ENCODE measurements at regions not wholly inside any gene's neighbourhood (a gene's known extent, or its start where the extent isn't known, plus 50 kb on each side); places are given as distances from the start of the nearest gene placed in this dataset.

DNA sequence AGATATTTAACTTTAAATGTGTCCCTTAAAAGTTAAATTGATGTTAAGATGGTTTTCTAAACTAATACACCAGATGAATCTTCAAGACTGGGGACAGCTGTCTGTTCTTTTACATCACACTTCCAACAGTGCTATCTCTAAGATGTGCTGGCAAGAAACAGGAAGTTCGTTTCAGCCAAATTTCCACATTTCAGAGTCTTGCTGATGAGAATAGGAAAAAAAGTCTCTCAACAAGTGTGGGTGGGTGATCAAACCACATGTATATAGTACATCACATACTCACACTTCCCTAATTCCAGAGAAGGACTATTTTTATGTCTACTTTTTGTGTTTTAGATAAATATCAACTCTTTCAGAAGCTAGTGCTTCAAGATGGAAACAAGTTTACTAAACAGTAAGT lies 1712.8 kb upstream of the TMEFF2 start:
- Histone ChIP-seq H3K27me3 (ENCODE audit: low read length) (no peaks in the 10 kb centered on the region), H3K79me2 (ENCODE audit: low read length) (no peaks in the 10 kb centered on the region), H3K27ac (ENCODE audit: low read length) (no peak overlapping the region), H3K4me3 (ENCODE audit: low read length) (no peak overlapping the region), H3K9me3 (ENCODE audit: low read length) (peaks cover 12% of the 10 kb centered on the region), H3K9me2 (replicated peaks; ENCODE audit: insufficient read depth, low read length) (no peaks in the 10 kb centered on the region), H3K9ac (ENCODE audit: low read length) (no peak overlapping the region), H3K4me1 (ENCODE audit: low read length) (no peaks in the 10 kb centered on the region), H3K4me2 (ENCODE audit: low read depth, low read length, poor library complexity, severe bottlenecking) (no peak overlapping the region), H2AFZ (ENCODE audit: low read length) (no peak overlapping the region), H4K20me1 (ENCODE audit: insufficient read depth, low read depth, low read length) (no peaks in the 10 kb centered on the region), H3K36me3 (ENCODE audit: insufficient read depth, low read length) (no peaks in the 10 kb centered on the region)
- no peak for DNase-seq

DNA sequence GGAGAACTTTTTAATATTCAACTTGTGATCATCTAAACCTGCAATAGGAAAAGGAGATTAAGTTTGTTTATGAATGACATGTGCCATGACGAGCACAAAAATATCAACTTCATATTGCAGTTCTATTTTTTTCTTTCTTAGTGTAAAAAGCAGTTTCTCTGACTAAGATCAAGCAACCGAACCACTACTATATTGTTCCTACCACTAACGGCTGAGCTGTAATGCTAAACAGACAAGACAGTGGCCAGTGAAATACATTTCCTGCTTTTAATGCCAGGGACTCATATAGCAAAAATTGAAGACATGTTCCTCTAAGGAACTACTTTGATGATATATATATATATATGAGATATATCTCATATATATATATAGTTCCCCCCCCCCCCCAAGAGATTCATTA lies 1705.6 kb upstream of the TMEFF2 start:
- Histone ChIP-seq H3K36me3 (ENCODE audit: insufficient read depth, low read length) (no peaks in the 10 kb centered on the region), H3K79me2 (ENCODE audit: low read length) (no peaks in the 10 kb centered on the region), H3K4me3 (ENCODE audit: low read length) (no peak overlapping the region), H4K20me1 (ENCODE audit: insufficient read depth, low read depth, low read length) (no peaks in the 10 kb centered on the region), H3K27ac (ENCODE audit: low read length) (no peak overlapping the region), H3K27me3 (ENCODE audit: low read length) (no peaks in the 10 kb centered on the region), H3K4me1 (ENCODE audit: low read length) (no peaks in the 10 kb centered on the region), H2AFZ (ENCODE audit: low read length) (no peak overlapping the region), H3K4me2 (ENCODE audit: low read depth, low read length, poor library complexity, severe bottlenecking) (no peak overlapping the region), H3K9me2 (replicated peaks; ENCODE audit: insufficient read depth, low read length) (no peaks in the 10 kb centered on the region), H3K9ac (ENCODE audit: low read length) (no peak overlapping the region), H3K9me3 (ENCODE audit: low read length) (peaks cover 8% of the 10 kb centered on the region)
- no peak for DNase-seq

DNA sequence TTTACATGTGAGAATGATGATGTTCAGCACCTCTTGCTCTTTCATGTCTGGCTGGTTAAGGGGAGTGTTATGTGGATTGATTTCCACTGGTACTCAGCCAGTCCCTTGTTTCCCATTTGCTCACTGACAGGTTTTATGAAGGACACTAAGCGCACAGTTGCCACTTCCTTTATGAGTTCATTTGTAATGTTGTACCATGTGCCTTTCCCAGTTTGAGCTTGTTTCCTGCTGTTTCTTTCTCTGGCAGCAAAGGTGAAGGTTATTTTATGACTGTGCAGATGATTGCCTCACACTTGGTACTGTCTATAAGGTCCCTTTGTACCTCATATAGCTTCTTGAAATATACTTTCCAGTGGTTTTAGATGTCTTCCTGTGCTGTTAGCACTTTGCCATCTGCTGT lies 1700.5 kb upstream of the TMEFF2 start:
- H3K9me3 ChIP-seq (ENCODE audit: low read length) = peaks cover 16% of the 10 kb centered on the region
- no peak for DNase-seq
- H2AFZ ChIP-seq (ENCODE audit: low read length) = no peak overlapping the region

DNA sequence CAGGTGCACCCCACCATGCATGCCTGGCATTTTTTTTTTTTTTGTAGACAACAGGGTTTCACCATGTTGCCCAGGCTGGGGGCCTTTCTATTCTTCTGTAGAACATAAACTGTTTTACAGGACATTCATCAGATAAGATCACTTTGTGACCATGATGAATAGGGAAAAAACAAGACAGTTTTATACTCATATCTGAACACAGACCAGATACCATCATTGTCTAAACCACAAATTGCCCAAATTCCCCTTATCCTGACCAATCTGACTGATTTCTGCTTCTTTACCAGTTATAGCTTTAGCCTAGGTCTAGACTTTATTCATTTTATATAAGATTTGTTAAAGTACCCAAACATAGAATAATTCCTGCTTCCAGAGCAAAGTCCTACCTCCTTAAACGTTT lies 1699.3 kb upstream of the TMEFF2 start:
- no peak overlapping the region for H3K27ac ChIP-seq (ENCODE audit: low read length)
- H3K4me2 ChIP-seq (ENCODE audit: low read depth, low read length, poor library complexity, severe bottlenecking) = no peak overlapping the region
- no peak overlapping the region for H3K4me3 ChIP-seq (ENCODE audit: low read length)
- no peak for DNase-seq
- no peaks in the 10 kb centered on the region for H3K4me1 ChIP-seq (ENCODE audit: low read length)
- no peak overlapping the region for H3K9ac ChIP-seq (ENCODE audit: low read length)
- H3K36me3 ChIP-seq (ENCODE audit: insufficient read depth, low read length) = no peaks in the 10 kb centered on the region
- no peaks in the 10 kb centered on the region for H3K9me2 ChIP-seq (replicated peaks; ENCODE audit: insufficient read depth, low read length)
- H3K79me2 ChIP-seq (ENCODE audit: low read length) = no peaks in the 10 kb centered on the region
- peaks cover 16% of the 10 kb centered on the region for H3K9me3 ChIP-seq (ENCODE audit: low read length)
- no peak overlapping the region for H2AFZ ChIP-seq (ENCODE audit: low read length)
- H4K20me1 ChIP-seq (ENCODE audit: insufficient read depth, low read depth, low read length) = no peaks in the 10 kb centered on the region
- no peaks in the 10 kb centered on the region for H3K27me3 ChIP-seq (ENCODE audit: low read length)

More for the DNA sequence above, 1700.5 kb upstream of the TMEFF2 start:
- H3K27ac ChIP-seq (ENCODE audit: low read length) = no peak overlapping the region
- no peak overlapping the region for H3K4me2 ChIP-seq (ENCODE audit: low read depth, low read length, poor library complexity, severe bottlenecking)
- H3K79me2 ChIP-seq (ENCODE audit: low read length) = no peaks in the 10 kb centered on the region
- no peaks in the 10 kb centered on the region for H3K9me2 ChIP-seq (replicated peaks; ENCODE audit: insufficient read depth, low read length)
- no peaks in the 10 kb centered on the region for H3K4me1 ChIP-seq (ENCODE audit: low read length)
- no peak overlapping the region for H3K9ac ChIP-seq (ENCODE audit: low read length)
- no peaks in the 10 kb centered on the region for H3K27me3 ChIP-seq (ENCODE audit: low read length)
- no peak overlapping the region for H3K4me3 ChIP-seq (ENCODE audit: low read length)
- H4K20me1 ChIP-seq (ENCODE audit: insufficient read depth, low read depth, low read length) = no peaks in the 10 kb centered on the region
- no peaks in the 10 kb centered on the region for H3K36me3 ChIP-seq (ENCODE audit: insufficient read depth, low read length)

DNA sequence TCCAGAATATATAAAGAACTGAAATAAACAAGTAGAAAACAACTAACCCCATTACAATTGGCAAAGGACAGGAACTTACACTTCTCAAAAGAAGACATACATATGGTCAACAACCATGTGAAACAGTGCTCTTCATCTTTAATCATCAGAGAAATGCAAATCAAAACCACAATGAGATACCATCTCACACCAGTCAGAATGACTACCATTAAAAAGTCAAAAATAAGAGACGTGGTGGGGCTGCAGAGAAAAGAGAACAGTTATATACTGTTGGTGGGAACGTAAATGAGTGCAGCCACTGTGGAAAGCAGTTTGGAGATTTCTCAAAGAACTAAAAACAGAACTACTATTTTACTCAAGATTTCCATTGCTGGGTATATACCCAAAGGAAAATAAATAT lies 1696.3 kb upstream of the TMEFF2 start:
- Histone ChIP-seq H3K9me2 (replicated peaks; ENCODE audit: insufficient read depth, low read length) (no peaks in the 10 kb centered on the region), H3K36me3 (ENCODE audit: insufficient read depth, low read length) (no peaks in the 10 kb centered on the region), H4K20me1 (ENCODE audit: insufficient read depth, low read depth, low read length) (no peaks in the 10 kb centered on the region), H3K27me3 (ENCODE audit: low read length) (no peaks in the 10 kb centered on the region), H3K27ac (ENCODE audit: low read length) (no peak overlapping the region), H3K9ac (ENCODE audit: low read length) (no peak overlapping the region), H3K9me3 (ENCODE audit: low read length) (peaks cover 19% of the 10 kb centered on the region), H3K4me3 (ENCODE audit: low read length) (no peak overlapping the region), H3K4me1 (ENCODE audit: low read length) (no peaks in the 10 kb centered on the region), H3K79me2 (ENCODE audit: low read length) (no peaks in the 10 kb centered on the region), H3K4me2 (ENCODE audit: low read depth, low read length, poor library complexity, severe bottlenecking) (no peak overlapping the region), H2AFZ (ENCODE audit: low read length) (no peak overlapping the region)
- no peak for DNase-seq

DNA sequence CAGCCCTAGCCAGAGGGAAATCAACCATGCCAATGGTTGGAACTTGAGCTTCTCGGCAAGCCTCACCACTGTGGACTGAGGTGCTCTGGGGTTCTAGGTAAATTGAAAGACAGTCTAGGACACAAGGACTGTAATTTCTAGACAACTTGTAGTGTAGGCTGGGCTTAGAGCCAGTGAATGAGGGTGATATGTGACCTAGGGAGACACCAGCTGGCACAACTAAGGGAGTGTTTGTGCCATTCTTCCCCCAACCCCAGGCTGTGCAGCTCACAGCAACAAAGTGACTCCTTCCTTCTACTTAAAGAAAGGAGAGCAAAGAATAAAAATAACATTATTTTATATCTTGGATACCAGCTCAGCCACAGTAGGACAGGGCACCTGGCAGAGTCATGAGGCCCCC lies 1690.7 kb upstream of the TMEFF2 start:
- peaks cover 18% of the 10 kb centered on the region for H3K9me3 ChIP-seq (ENCODE audit: low read length)
- H4K20me1 ChIP-seq (ENCODE audit: insufficient read depth, low read depth, low read length) = no peaks in the 10 kb centered on the region
- no peak overlapping the region for H3K4me3 ChIP-seq (ENCODE audit: low read length)
- DNase-seq = no peak
- no peak overlapping the region for H2AFZ ChIP-seq (ENCODE audit: low read length)
- H3K36me3 ChIP-seq (ENCODE audit: insufficient read depth, low read length) = no peaks in the 10 kb centered on the region
- H3K79me2 ChIP-seq (ENCODE audit: low read length) = no peaks in the 10 kb centered on the region
- no peak overlapping the region for H3K4me2 ChIP-seq (ENCODE audit: low read depth, low read length, poor library complexity, severe bottlenecking)
- no peaks in the 10 kb centered on the region for H3K9me2 ChIP-seq (replicated peaks; ENCODE audit: insufficient read depth, low read length)
- H3K9ac ChIP-seq (ENCODE audit: low read length) = no peak overlapping the region
- no peaks in the 10 kb centered on the region for H3K4me1 ChIP-seq (ENCODE audit: low read length)
- no peaks in the 10 kb centered on the region for H3K27me3 ChIP-seq (ENCODE audit: low read length)
- H3K27ac ChIP-seq (ENCODE audit: low read length) = no peak overlapping the region

DNA sequence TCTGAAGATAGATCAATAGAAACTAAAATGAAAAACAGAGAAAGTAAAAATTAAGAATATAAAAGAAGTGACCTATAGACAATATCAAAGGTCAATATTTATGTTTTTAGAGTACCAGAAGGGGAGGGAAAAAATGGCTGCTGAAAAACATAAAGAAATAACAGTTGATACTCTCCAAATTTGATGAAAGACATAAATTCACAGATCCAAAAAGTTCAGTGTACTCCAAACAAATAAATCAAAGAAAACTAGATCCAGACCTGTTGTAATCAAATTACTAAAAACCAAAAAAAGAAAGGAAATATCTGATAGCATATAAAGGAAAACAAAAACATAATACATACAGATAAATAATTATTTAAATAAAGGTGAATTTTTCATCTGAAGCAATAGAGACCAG lies 1689.1 kb upstream of the TMEFF2 start:
- H3K9ac ChIP-seq (ENCODE audit: low read length) = no peak overlapping the region
- no peaks in the 10 kb centered on the region for H3K79me2 ChIP-seq (ENCODE audit: low read length)
- H3K4me2 ChIP-seq (ENCODE audit: low read depth, low read length, poor library complexity, severe bottlenecking) = no peak overlapping the region
- DNase-seq = no peak
- no peaks in the 10 kb centered on the region for H3K27me3 ChIP-seq (ENCODE audit: low read length)
- H4K20me1 ChIP-seq (ENCODE audit: insufficient read depth, low read depth, low read length) = no peaks in the 10 kb centered on the region
- no peaks in the 10 kb centered on the region for H3K4me1 ChIP-seq (ENCODE audit: low read length)
- peaks cover 26% of the 10 kb centered on the region for H3K9me3 ChIP-seq (ENCODE audit: low read length)
- H3K9me2 ChIP-seq (replicated peaks; ENCODE audit: insufficient read depth, low read length) = no peaks in the 10 kb centered on the region
- H3K4me3 ChIP-seq (ENCODE audit: low read length) = no peak overlapping the region
- H3K27ac ChIP-seq (ENCODE audit: low read length) = no peak overlapping the region
- no peak overlapping the region for H2AFZ ChIP-seq (ENCODE audit: low read length)
- H3K36me3 ChIP-seq (ENCODE audit: insufficient read depth, low read length) = no peaks in the 10 kb centered on the region

DNA sequence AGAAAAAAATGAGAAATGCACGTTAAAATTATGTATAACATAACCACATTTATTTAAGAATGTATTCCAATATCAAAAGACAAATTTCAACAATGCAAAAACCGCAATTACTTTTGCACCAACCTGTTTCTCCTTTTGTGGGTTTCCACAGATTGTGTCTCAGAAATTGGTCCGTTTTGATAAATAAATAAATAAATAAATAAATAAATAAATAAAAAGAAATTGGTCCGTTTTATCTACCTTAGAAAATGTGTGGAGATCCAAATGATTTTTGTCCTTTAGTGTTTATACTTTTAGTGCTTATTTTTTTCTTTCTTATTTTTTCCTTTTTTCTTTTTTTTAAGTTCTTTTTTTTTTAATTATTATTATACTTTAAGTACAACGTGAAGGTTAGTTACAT lies 1682.2 kb upstream of the TMEFF2 start:
- H3K4me1 ChIP-seq (ENCODE audit: low read length) = no peaks in the 10 kb centered on the region
- no peak overlapping the region for H3K27ac ChIP-seq (ENCODE audit: low read length)

DNA sequence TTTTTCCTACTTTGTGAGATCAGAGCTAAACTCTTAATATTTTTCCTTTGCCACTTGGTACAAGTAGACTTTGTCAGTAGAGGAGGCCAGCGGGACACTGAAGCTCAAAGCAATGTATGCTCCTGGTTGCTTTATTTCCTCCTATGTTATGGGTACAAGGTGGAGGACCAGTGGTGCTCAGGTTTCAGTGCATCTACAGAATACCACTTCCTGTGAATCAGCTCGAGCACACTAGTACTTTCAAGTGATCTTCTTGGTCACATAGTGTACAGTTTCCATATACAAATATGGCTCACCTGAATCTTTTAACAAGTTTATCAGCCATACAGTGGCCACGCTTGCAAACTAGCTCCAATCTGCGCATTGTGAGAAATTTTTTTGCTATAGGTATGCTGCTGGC lies 1674.8 kb upstream of the TMEFF2 start:
- no peak overlapping the region for H3K9ac ChIP-seq (ENCODE audit: low read length)
- H4K20me1 ChIP-seq (ENCODE audit: insufficient read depth, low read depth, low read length) = no peaks in the 10 kb centered on the region
- H3K36me3 ChIP-seq (ENCODE audit: insufficient read depth, low read length) = no peaks in the 10 kb centered on the region
- no peak overlapping the region for H3K4me2 ChIP-seq (ENCODE audit: low read depth, low read length, poor library complexity, severe bottlenecking)
- no peaks in the 10 kb centered on the region for H3K27me3 ChIP-seq (ENCODE audit: low read length)
- H3K79me2 ChIP-seq (ENCODE audit: low read length) = no peaks in the 10 kb centered on the region
- H2AFZ ChIP-seq (ENCODE audit: low read length) = no peak overlapping the region
- no peaks in the 10 kb centered on the region for H3K4me1 ChIP-seq (ENCODE audit: low read length)
- no peak overlapping the region for H3K4me3 ChIP-seq (ENCODE audit: low read length)
- H3K9me2 ChIP-seq (replicated peaks; ENCODE audit: insufficient read depth, low read length) = no peaks in the 10 kb centered on the region
- peaks cover 8% of the 10 kb centered on the region for H3K9me3 ChIP-seq (ENCODE audit: low read length)
- no peak overlapping the region for H3K27ac ChIP-seq (ENCODE audit: low read length)
- DNase-seq = no peak

More for the DNA sequence above, 1682.2 kb upstream of the TMEFF2 start:
- Histone ChIP-seq H3K9ac (ENCODE audit: low read length) (no peak overlapping the region), H3K27me3 (ENCODE audit: low read length) (no peaks in the 10 kb centered on the region), H3K4me3 (ENCODE audit: low read length) (no peak overlapping the region), H3K4me2 (ENCODE audit: low read depth, low read length, poor library complexity, severe bottlenecking) (no peak overlapping the region), H2AFZ (ENCODE audit: low read length) (no peak overlapping the region), H4K20me1 (ENCODE audit: insufficient read depth, low read depth, low read length) (no peaks in the 10 kb centered on the region), H3K79me2 (ENCODE audit: low read length) (no peaks in the 10 kb centered on the region), H3K36me3 (ENCODE audit: insufficient read depth, low read length) (no peaks in the 10 kb centered on the region), H3K9me2 (replicated peaks; ENCODE audit: insufficient read depth, low read length) (no peaks in the 10 kb centered on the region), H3K9me3 (ENCODE audit: low read length) (peaks cover 14% of the 10 kb centered on the region)
- no peak for DNase-seq

Data from Karpas-422 (cell line).